ENCODE measurements at regions not wholly inside any gene's neighbourhood (a gene's known extent, or its start where the extent isn't known, plus 50 kb on each side); places are given as distances from the start of the nearest gene placed in this dataset.
"Not testable (repeated sequence)": the region's sequence is repeated elsewhere in the genome, so short reads cannot be mapped to it uniquely, and the experiment has no call there.

DNA sequence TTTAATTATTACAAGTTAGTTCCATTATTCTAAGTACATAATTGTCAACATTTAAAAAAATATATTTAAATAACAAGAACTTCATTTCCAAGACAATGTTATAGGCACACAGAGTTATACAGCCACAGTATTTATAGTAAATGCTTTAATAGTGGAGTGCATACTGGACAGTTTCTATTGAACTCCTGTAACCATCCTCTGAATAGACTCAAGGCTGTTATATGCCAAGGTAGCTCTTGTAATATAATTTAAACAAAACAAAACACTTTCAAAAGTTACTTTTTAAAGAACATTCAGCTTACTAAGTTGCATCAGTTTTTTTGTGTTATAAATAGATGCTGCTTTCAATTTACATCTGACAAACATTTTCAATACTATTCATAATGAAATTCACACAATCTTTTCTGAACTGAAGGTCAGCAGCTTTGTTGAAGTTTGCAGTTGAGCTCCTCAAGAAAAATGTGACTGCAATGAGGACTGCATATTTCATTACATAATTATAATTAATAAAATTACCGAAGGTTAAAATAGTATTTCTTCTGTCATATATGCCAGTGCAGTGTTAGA, 549.9 kb upstream of the CYLC2 start:
- DNase-seq (ENCODE audit: low read depth, low spot score): no peak
- no TSS peak for BruUV-seq (replicated peaks)
- in situ Hi-C loops (cut with HindIII; ENCODE audit: low pct_unique_long_range_greater_than_20kb, low sequenced_read_pairs): no loop called here

DNA sequence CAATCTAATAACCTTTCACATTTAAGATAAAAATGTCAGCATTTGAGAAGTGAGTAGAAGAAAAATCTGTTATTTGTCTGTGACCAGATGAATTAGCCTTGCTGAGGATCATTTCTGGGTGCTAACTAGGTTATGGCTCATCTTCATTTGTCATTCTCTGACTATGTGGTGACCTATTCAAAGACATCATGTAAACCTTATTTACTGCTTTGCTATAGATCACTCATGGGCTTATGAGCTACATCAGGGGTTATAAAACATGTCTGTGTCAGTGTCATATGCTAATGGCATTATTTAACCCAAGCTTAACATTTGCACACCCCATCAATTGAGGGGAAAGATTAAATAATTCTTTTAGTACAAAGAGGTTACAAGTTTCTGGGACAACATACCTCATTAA, 555.5 kb upstream of the CYLC2 start:
- intact Hi-C loops (cut with micrococcal nuclease; ENCODE audit: unreplicated experiment) (no loop called here), in situ Hi-C loops (cut with HindIII; ENCODE audit: low pct_unique_long_range_greater_than_20kb, low sequenced_read_pairs) (no loop called here)
- ChIA-PET POLR2A (no interaction called here), CTCF (no interaction called here)
- Histone ChIP-seq H3K9me3 (ENCODE audit: control insufficient read depth, insufficient read depth, low read depth, low read length) (no peaks in the 10 kb centered on the region), H3K27ac (ENCODE audit: low read length) (no peak overlapping the region), H3K36me3 (ENCODE audit: control insufficient read depth, insufficient read depth, low read length) (no peaks in the 10 kb centered on the region), H3K4me1 (ENCODE audit: control insufficient read depth, insufficient read depth, low read length) (no peaks in the 10 kb centered on the region), H3K4me3 (ENCODE audit: low read depth in 2 of 2, low read length in 2 of 2) (no peak overlapping the region), H3K27me3 (ENCODE audit: control insufficient read depth, insufficient read depth, low read length) (no peaks in the 10 kb centered on the region)
- no TSS peak for BruUV-seq (replicated peaks)
- TF ChIP-seq SIN3A (IDR thresholded peaks at IDR 0.05; ENCODE audit: borderline replicate concordance, insufficient read depth, low read depth, low read length) (no peak), TCF7L2 (IDR thresholded peaks at IDR 0.05; ENCODE audit: low read depth, low read length) (no peak), REST (IDR thresholded peaks at IDR 0.05; ENCODE audit: insufficient read depth in 1 of 2, low read depth in 2 of 2, low read length in 1 of 2) (no peak), CTCF (IDR thresholded peaks at IDR 0.05) (no peak), POLR2AphosphoS5 (IDR thresholded peaks at IDR 0.05; ENCODE audit: low read depth, low read length) (no peak)
- ATAC-seq: no peak
- DNase-seq (ENCODE audit: low read depth, low spot score): no peak

More for the DNA sequence above, 549.9 kb upstream of the CYLC2 start:
- CTCF ChIA-PET: no interaction called here
- H3K36me3 ChIP-seq (ENCODE audit: control insufficient read depth, insufficient read depth, low read length): no peaks in the 10 kb centered on the region
- H3K27ac ChIP-seq (ENCODE audit: low read length): no peak overlapping the region
- H3K27me3 ChIP-seq (ENCODE audit: control insufficient read depth, insufficient read depth, low read length): no peaks in the 10 kb centered on the region
- no peak overlapping the region for H3K4me3 ChIP-seq (ENCODE audit: low read depth in 2 of 2, low read length in 2 of 2)
- POLR2A ChIA-PET: no interaction called here
- no peak for TF ChIP-seq POLR2AphosphoS5 (IDR thresholded peaks at IDR 0.05; ENCODE audit: low read depth, low read length)
- no peak for ATAC-seq
- H3K4me1 ChIP-seq (ENCODE audit: control insufficient read depth, insufficient read depth, low read length): no peaks in the 10 kb centered on the region
- no peaks in the 10 kb centered on the region for H3K9me3 ChIP-seq (ENCODE audit: control insufficient read depth, insufficient read depth, low read depth, low read length)
- intact Hi-C loops (cut with micrococcal nuclease; ENCODE audit: unreplicated experiment): no loop called here

GRCh38 chr9:102436599-102436998, 558.5 kb upstream of the CYLC2 start:
- in situ Hi-C loops (cut with HindIII; ENCODE audit: low pct_unique_long_range_greater_than_20kb, low sequenced_read_pairs): not testable (repeated sequence)

More at GRCh38 chr9:102436599-102436998, 558.5 kb upstream of the CYLC2 start:
- H3K36me3 ChIP-seq (ENCODE audit: control insufficient read depth, insufficient read depth, low read length); H3K4me1 ChIP-seq (ENCODE audit: control insufficient read depth, insufficient read depth, low read length); intact Hi-C loops (cut with micrococcal nuclease; ENCODE audit: unreplicated experiment); BruUV-seq (replicated peaks); ATAC-seq; DNase-seq (ENCODE audit: low read depth, low spot score); H3K27me3 ChIP-seq (ENCODE audit: control insufficient read depth, insufficient read depth, low read length); H3K4me3 ChIP-seq (ENCODE audit: low read depth in 2 of 2, low read length in 2 of 2); H3K9me3 ChIP-seq (ENCODE audit: control insufficient read depth, insufficient read depth, low read depth, low read length); CTCF ChIA-PET; H3K27ac ChIP-seq (ENCODE audit: low read length); POLR2A ChIA-PET: not testable (repeated sequence)
